K562 (cell line): ENCODE measurements at regions not wholly inside any gene's neighbourhood (a gene's known extent, or its start where the extent isn't known, plus 50 kb on each side); places are given as distances from the start of the nearest gene placed in this dataset.

Source experiments
- ATAC-seq: fragments of 200-7000 bp; cut with Tn5 transposase; 3 replicates; pipeline ENCODE4 v1.9.1; 2020; ENCODE audit warnings: moderate library complexity
- BruUV-seq: library from RNA; stranded (reverse); fragments of 400-500 nt; replicated peaks from 2 replicates; lab custom pipeline; 2021; lab: Mats Ljungman, UMichigan
- CTCF ChIA-PET: fragments of 300-600 bp; formaldehyde crosslinking; extraction: SDS; loops from one replicate; lab custom pipeline; 2021; ENCODE audit warnings: low intra/inter-chr PET ratio; lab: Yijun Ruan, JAX
- POLR2A ChIA-PET: fragments of 300-600, 350-650 bp; sonication (Branson Sonifier 250); formaldehyde crosslinking; extraction: SDS; loops from one replicate; lab custom pipeline; 2021; ENCODE audit warnings: antibody characterized with exemption, inconsistent platforms; lab: Yijun Ruan, JAX
- DNase-seq, 4 experiments: peaks; one replicate each; pipeline versions ENCODE4 v3.0.0 to v3.0.0-alpha.2; 2011 to 2018; ENCODE audit warnings: low spot score in 3 of 4, mixed read lengths in 3 of 4; ENCODE audit errors: extremely low read depth in 1 of 4
- FAIRE-seq: peaks from 2 replicates; lab custom pipeline; 2011; peaks lifted over from hg19 to GRCh38; lab: Jason Lieb, UNC
- H2AFZ ChIP-seq: 2 replicates; pipeline ENCODE4 v1.6.0; 2011; ENCODE audit warnings: low read depth, low read length, control low read depth, inconsistent platforms
- H3K27ac ChIP-seq: fragments of 200-600 bp; 3 replicates; pipeline ENCODE4 v1.8.0; 2011; ENCODE audit warnings: low read depth, mild to moderate bottlenecking, control low read depth, inconsistent platforms, low read length, moderate library complexity, mixed read lengths; ENCODE audit errors: extremely low read depth
- H3K27me3 ChIP-seq, 2 experiments: fragments of 300-600 bp in 1 of 2; 2 replicates in 1 of 2; 3 replicates in 1 of 2; pipeline versions ENCODE4 v1.6.0 to v1.8.0; 2011; ENCODE audit warnings: inconsistent platforms in 2 of 2, low read length in 2 of 2, mild to moderate bottlenecking in 1 of 2, mixed read lengths in 1 of 2, moderate library complexity in 1 of 2; ENCODE audit not compliant: control insufficient read depth in 2 of 2, insufficient read depth in 2 of 2
- H3K36me3 ChIP-seq: fragments of 300-600 bp; 3 replicates; pipeline ENCODE4 v1.8.0; 2011; ENCODE audit warnings: mild to moderate bottlenecking, low read length, inconsistent platforms; ENCODE audit not compliant: control insufficient read depth, insufficient read depth
- H3K4me1 ChIP-seq, 2 experiments: fragments of 200-600 bp in 1 of 2; replicated peaks in 1 of 2; 2 replicates in 1 of 2; 3 replicates in 1 of 2; pipeline versions ENCODE4 v1.5.1 to v1.8.0; 2011; ENCODE audit warnings: inconsistent platforms in 2 of 2, low read length in 2 of 2, mild to moderate bottlenecking in 1 of 2, mixed read lengths in 1 of 2, moderate library complexity in 1 of 2; ENCODE audit not compliant: control insufficient read depth in 2 of 2, insufficient read depth in 2 of 2
- H3K4me2 ChIP-seq: 2 replicates; pipeline ENCODE4 v1.6.1; 2011; ENCODE audit warnings: low read length, control low read depth, inconsistent platforms, mixed read lengths; ENCODE audit not compliant: insufficient read depth
- H3K4me3 ChIP-seq: fragments of 200-600 bp; sonication (generic), shearing (Covaris generic); 2 replicates; pipeline ENCODE4 v1.5.1; 2016; ENCODE audit warnings: control low read depth, inconsistent platforms
- H3K79me2 ChIP-seq: fragments of 200-600 bp; 3 replicates; pipeline ENCODE4 v1.8.0; 2011; ENCODE audit warnings: low read length, inconsistent platforms; ENCODE audit not compliant: control insufficient read depth, insufficient read depth
- H3K9ac ChIP-seq, 2 experiments: 2 replicates each; pipeline versions ENCODE4 v1.6.0 to v1.6.1; 2011; ENCODE audit warnings: low read depth in 2 of 2, low read length in 2 of 2, control low read depth in 1 of 2, inconsistent platforms in 1 of 2, mild to moderate bottlenecking in 1 of 2, mixed read lengths in 1 of 2; ENCODE audit not compliant: insufficient read depth in 1 of 2
- H3K9me1 ChIP-seq: one replicate; pipeline ENCODE4 v1.6.0; 2011; ENCODE audit warnings: inconsistent platforms, mild to moderate bottlenecking, low read length, moderate library complexity; ENCODE audit not compliant: control insufficient read depth, insufficient read depth
- H3K9me3 ChIP-seq: replicated peaks from 2 replicates; pipeline ENCODE4 v1.5.1; 2011; ENCODE audit warnings: low read depth, low read length, inconsistent platforms; ENCODE audit not compliant: control insufficient read depth, insufficient read depth
- H4K20me1 ChIP-seq: replicated peaks from 2 replicates; pipeline ENCODE4 v1.6.1; 2011; ENCODE audit warnings: low read length, inconsistent platforms, mixed read lengths; ENCODE audit not compliant: control insufficient read depth, insufficient read depth
- FOXK2 ChIP-seq, 2 experiments: fragments of 450-650 bp; IDR thresholded peaks in 1 of 2; conservative IDR thresholded peaks in 1 of 2; 2 replicates each; pipeline ENCODE4 v1.6.1; 2016; ENCODE audit warnings: low read depth in 2 of 2, mild to moderate bottlenecking in 1 of 2
- HDAC3 ChIP-seq: fragments of 450-650 bp; IDR thresholded peaks from 2 replicates; pipeline ENCODE4 v1.6.1; 2018; ENCODE audit warnings: borderline replicate concordance, mild to moderate bottlenecking, moderate library complexity; ENCODE audit not compliant: partially characterized antibody
- SMARCA4 ChIP-seq: fragments of 450-650 bp; IDR thresholded peaks from 2 replicates; pipeline ENCODE4 v1.6.1; 2016
- TRIM28 ChIP-seq: fragments of 450-650 bp; IDR thresholded peaks from 2 replicates; pipeline ENCODE4 v1.6.1; 2017
- ZBTB7A ChIP-seq: IDR thresholded peaks from 2 replicates; pipeline ENCODE4 v1.6.1; 2011; ENCODE audit warnings: low read depth, mild to moderate bottlenecking, low read length, moderate library complexity, borderline replicate concordance; ENCODE audit not compliant: control insufficient read depth
- ZNF3 ChIP-seq: fragments of 250-450 bp; sonication (Bioruptor Pico); IDR thresholded peaks from 2 replicates; pipeline ENCODE4 v1.5.0; 2021; ENCODE audit warnings: mild to moderate bottlenecking, moderate library complexity
- ZNF717 ChIP-seq: fragments of 250-450 bp; sonication (Bioruptor Pico); IDR thresholded peaks from 2 replicates; pipeline ENCODE4 v1.5.0; 2021
- in situ Hi-C: fragments of 300-500 bp; cut with MboI; formaldehyde crosslinking; loops from 4 replicates; pipeline ENCODE4 v1.15.0; 2018; ENCODE audit warnings: inconsistent platforms, mixed read lengths
- intact Hi-C: fragments of 100-400 bp; cut with micrococcal nuclease; formaldehyde crosslinking; loops from 2 replicates; pipeline ENCODE4 v1.14.2; 2022
- TF ChIP-seq, protein P1 (sequence below): sonication (generic); formaldehyde crosslinking; IDR thresholded peaks from 2 replicates; pipeline ENCODE4 v1.8.1; 2022; ENCODE audit warnings: missing genetic modification reagents
- TF ChIP-seq, protein P2 (sequence below): sonication (generic); formaldehyde crosslinking; IDR thresholded peaks from 2 replicates; pipeline ENCODE4 v1.8.1; 2023; ENCODE audit warnings: mild to moderate bottlenecking, missing genetic modification reagents

DNA sequence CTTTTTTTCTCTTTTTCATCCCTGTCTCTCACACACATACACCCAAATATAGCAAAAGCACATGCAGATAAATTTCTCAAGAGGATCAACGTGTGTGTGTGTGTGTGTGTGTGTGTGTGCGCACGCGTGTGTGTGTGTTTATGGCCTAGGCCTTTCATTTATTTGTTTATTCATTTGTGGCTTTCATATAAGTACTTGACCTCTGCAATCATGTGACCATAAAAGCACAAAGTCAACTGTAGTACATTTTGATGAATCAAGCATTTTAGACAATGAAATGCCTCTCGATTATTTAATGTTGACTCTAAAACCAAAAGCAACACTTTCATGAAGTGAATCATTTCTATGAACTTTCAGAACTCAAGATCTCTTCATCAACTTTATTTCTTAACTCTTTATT is 194.1 kb upstream of the ADGRL2 start (continued):
- no peak for TF ChIP-seq FOXK2 (conservative IDR thresholded peaks at IDR 0.05 in 1 of 2, IDR thresholded peaks at IDR 0.05 in 1 of 2; ENCODE audit: low read depth in 2 of 2)
- TF ChIP-seq, protein P1, sequence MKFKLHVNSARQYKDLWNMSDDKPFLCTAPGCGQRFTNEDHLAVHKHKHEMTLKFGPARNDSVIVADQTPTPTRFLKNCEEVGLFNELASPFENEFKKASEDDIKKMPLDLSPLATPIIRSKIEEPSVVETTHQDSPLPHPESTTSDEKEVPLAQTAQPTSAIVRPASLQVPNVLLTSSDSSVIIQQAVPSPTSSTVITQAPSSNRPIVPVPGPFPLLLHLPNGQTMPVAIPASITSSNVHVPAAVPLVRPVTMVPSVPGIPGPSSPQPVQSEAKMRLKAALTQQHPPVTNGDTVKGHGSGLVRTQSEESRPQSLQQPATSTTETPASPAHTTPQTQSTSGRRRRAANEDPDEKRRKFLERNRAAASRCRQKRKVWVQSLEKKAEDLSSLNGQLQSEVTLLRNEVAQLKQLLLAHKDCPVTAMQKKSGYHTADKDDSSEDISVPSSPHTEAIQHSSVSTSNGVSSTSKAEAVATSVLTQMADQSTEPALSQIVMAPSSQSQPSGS (CRISPR knock-in tag): no peak
- no peak for TF ChIP-seq HDAC3

DNA sequence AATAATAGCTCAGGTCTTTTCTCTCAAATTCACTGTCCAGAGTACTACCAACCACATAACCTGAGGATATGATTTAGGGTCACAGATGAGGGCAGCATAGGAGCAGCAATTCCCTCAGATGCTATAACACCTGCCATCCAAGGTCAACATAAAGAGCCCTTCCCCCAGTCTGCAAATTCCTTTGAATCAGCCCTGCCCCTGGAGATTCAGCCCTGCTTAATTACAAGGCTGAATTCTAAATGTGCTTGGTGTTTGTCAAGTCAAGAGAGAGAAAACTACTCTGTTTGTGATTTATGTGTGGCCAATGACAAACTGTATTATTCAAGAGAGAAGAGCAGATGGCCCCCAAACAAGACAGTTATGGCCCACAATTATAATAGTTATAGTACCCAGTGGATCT is 195.7 kb upstream of the ADGRL2 start:
- FAIRE-seq (no peak), ATAC-seq (no peak), DNase-seq (no peak)
- TF ChIP-seq, protein P2, sequence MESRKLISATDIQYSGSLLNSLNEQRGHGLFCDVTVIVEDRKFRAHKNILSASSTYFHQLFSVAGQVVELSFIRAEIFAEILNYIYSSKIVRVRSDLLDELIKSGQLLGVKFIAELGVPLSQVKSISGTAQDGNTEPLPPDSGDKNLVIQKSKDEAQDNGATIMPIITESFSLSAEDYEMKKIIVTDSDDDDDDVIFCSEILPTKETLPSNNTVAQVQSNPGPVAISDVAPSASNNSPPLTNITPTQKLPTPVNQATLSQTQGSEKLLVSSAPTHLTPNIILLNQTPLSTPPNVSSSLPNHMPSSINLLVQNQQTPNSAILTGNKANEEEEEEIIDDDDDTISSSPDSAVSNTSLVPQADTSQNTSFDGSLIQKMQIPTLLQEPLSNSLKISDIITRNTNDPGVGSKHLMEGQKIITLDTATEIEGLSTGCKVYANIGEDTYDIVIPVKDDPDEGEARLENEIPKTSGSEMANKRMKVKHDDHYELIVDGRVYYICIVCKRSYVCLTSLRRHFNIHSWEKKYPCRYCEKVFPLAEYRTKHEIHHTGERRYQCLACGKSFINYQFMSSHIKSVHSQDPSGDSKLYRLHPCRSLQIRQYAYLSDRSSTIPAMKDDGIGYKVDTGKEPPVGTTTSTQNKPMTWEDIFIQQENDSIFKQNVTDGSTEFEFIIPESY (CRISPR knock-in tag): no peak
- TF ChIP-seq ZNF717 (CRISPR knock-in tag) (no peak), TRIM28 (no peak), ZNF3 (CRISPR knock-in tag) (no peak), SMARCA4 (no peak), ZBTB7A (no peak)
- no peaks in the 10 kb centered on the region for H3K79me2 ChIP-seq
- CTCF ChIA-PET: no interaction called here
- POLR2A ChIA-PET: no interaction called here
- no peaks in the 10 kb centered on the region for H3K9me3 ChIP-seq
- no peaks in the 10 kb centered on the region for H3K4me1 ChIP-seq
- no peaks in the 10 kb centered on the region for H3K27me3 ChIP-seq
- intact Hi-C loops (no loop called here), in situ Hi-C loops (no loop called here)
- H3K27ac ChIP-seq: no peak overlapping the region
- no peaks in the 10 kb centered on the region for H3K36me3 ChIP-seq
- H3K9me1 ChIP-seq: no peaks in the 10 kb centered on the region
- H4K20me1 ChIP-seq: no peaks in the 10 kb centered on the region
- H3K4me3 ChIP-seq: no peak overlapping the region
- H3K4me2 ChIP-seq: no peak overlapping the region
- no peak overlapping the region for H3K9ac ChIP-seq
- H2AFZ ChIP-seq: no peak overlapping the region
- BruUV-seq: no TSS peak
